IMR-90 (cell line): ENCODE measurements at regions not wholly inside any gene's neighbourhood (a gene's known extent, or its start where the extent isn't known, plus 50 kb on each side); places are given as distances from the start of the nearest gene placed in this dataset.

Experiments used
- ATAC-seq: fragments of 200-7000 bp; cut with Tn5 transposase; 2 replicates; pipeline ENCODE4 v1.9.1; 2020; ENCODE audit warnings: low read depth, mild to moderate bottlenecking, moderate library complexity
- BruUV-seq: library from RNA; stranded (reverse); fragments of 400-500 nt; replicated peaks from 2 replicates; lab custom pipeline; 2021; lab: Mats Ljungman, UMichigan
- CTCF ChIA-PET: fragments of 300-600 bp; formaldehyde crosslinking; extraction: SDS; loops from one replicate; lab custom pipeline; 2021; ENCODE audit warnings: antibody characterized with exemption; lab: Yijun Ruan, JAX
- POLR2A ChIA-PET: fragments of 300-600 bp; sonication (Branson Sonifier 250); formaldehyde crosslinking; loops from one replicate; lab custom pipeline; 2022; ENCODE audit warnings: antibody characterized with exemption; ENCODE audit not compliant: unreplicated experiment; lab: Charles Lee
- DNase-seq: peaks from one replicate; pipeline ENCODE4 v3.0.0; 2013
- H2AFZ ChIP-seq: replicated peaks from 2 replicates; pipeline ENCODE3; 2013; ENCODE audit warnings: low read length, mild to moderate bottlenecking; ENCODE audit not compliant: poor library complexity
- H2AK5ac ChIP-seq: 2 replicates; pipeline ENCODE4 v1.6.1; 2013; ENCODE audit warnings: low read depth, low read length, inconsistent platforms
- H2AK9ac ChIP-seq: replicated peaks from 2 replicates; pipeline ENCODE3; 2013; ENCODE audit warnings: mild to moderate bottlenecking, low read depth, low read length, moderate library complexity; ENCODE audit not compliant: poor library complexity
- H2BK120ac ChIP-seq: 2 replicates; pipeline ENCODE4 v1.6.1; 2013; ENCODE audit warnings: low read depth, low read length, inconsistent platforms
- H2BK15ac ChIP-seq: 3 replicates; pipeline ENCODE4 v1.6.1; 2013; ENCODE audit warnings: low read depth, low read length, inconsistent platforms
- H2BK20ac ChIP-seq: 2 replicates; pipeline ENCODE4 v1.6.1; 2013; ENCODE audit warnings: low read depth, mild to moderate bottlenecking, inconsistent platforms, low read length, moderate library complexity
- H2BK5ac ChIP-seq: 2 replicates; pipeline ENCODE4 v1.6.1; 2013; ENCODE audit warnings: mild to moderate bottlenecking, low read depth, low read length, inconsistent platforms; ENCODE audit not compliant: poor library complexity, severe bottlenecking
- H3K14ac ChIP-seq: replicated peaks from 2 replicates; pipeline ENCODE4 v1.6.1; 2013; ENCODE audit warnings: low read depth, low read length, inconsistent platforms
- H3K18ac ChIP-seq: 2 replicates; pipeline ENCODE4 v1.6.1; 2013; ENCODE audit warnings: low read depth, low read length, control low read depth
- H3K23ac ChIP-seq: 2 replicates; pipeline ENCODE4 v1.6.1; 2013; ENCODE audit warnings: low read depth, low read length, inconsistent platforms
- H3K27ac ChIP-seq: 2 replicates; pipeline ENCODE4 v1.5.1; 2013; ENCODE audit warnings: mild to moderate bottlenecking, control low read depth, low read length; ENCODE audit not compliant: insufficient read depth
- H3K27me3 ChIP-seq: 2 replicates; pipeline ENCODE4 v1.6.1; 2013; ENCODE audit warnings: low read length; ENCODE audit not compliant: control insufficient read depth, insufficient read depth
- H3K36me3 ChIP-seq: 2 replicates; pipeline ENCODE4 v1.6.1; 2013; ENCODE audit warnings: low read length, mixed read lengths; ENCODE audit not compliant: control insufficient read depth, insufficient read depth
- H3K4ac ChIP-seq: 2 replicates; pipeline ENCODE4 v1.6.1; 2013; ENCODE audit warnings: low read depth, low read length, inconsistent platforms
- H3K4me1 ChIP-seq: 2 replicates; pipeline ENCODE4 v1.6.1; 2013; ENCODE audit warnings: low read length, mixed read lengths; ENCODE audit not compliant: control insufficient read depth, insufficient read depth
- H3K4me2 ChIP-seq: 2 replicates; pipeline ENCODE4 v1.6.1; 2013; ENCODE audit warnings: low read depth, mild to moderate bottlenecking, control low read depth, low read length, moderate library complexity
- H3K4me3 ChIP-seq: 2 replicates; pipeline ENCODE4 v1.5.1; 2013; ENCODE audit warnings: low read depth, mild to moderate bottlenecking, control low read depth, low read length, moderate library complexity; ENCODE audit not compliant: insufficient read depth
- H3K56ac ChIP-seq: 2 replicates; pipeline ENCODE4 v1.6.1; 2013; ENCODE audit warnings: low read length, inconsistent platforms; ENCODE audit not compliant: insufficient read depth; ENCODE audit errors: extremely low read depth
- H3K79me1 ChIP-seq, 2 experiments: 2 replicates each; pipeline ENCODE4 v1.6.1; 2013; ENCODE audit warnings: low read length in 2 of 2, inconsistent platforms in 1 of 2, low read depth in 1 of 2
- H3K9ac ChIP-seq: 2 replicates; pipeline ENCODE4 v1.6.1; 2013; ENCODE audit warnings: low read depth, low read length, control low read depth
- H3K9me1 ChIP-seq: 2 replicates; pipeline ENCODE4 v1.6.1; 2013; ENCODE audit warnings: low read length, inconsistent platforms; ENCODE audit not compliant: insufficient read depth
- H3K9me3 ChIP-seq: 2 replicates; pipeline ENCODE4 v1.6.1; 2013; ENCODE audit warnings: low read length; ENCODE audit not compliant: control insufficient read depth, insufficient read depth
- H4K20me1 ChIP-seq: 2 replicates; pipeline ENCODE4 v1.6.1; 2013; ENCODE audit warnings: low read length, inconsistent platforms; ENCODE audit not compliant: insufficient read depth
- H4K5ac ChIP-seq: 2 replicates; pipeline ENCODE4 v1.6.1; 2013; ENCODE audit warnings: mild to moderate bottlenecking, low read depth, low read length, control low read depth
- H4K8ac ChIP-seq, 2 experiments: 2 replicates each; pipeline ENCODE4 v1.6.1; 2013; ENCODE audit warnings: low read depth in 2 of 2, low read length in 2 of 2, control low read depth in 1 of 2, inconsistent platforms in 1 of 2
- H4K91ac ChIP-seq: 2 replicates; pipeline ENCODE4 v1.6.1; 2013; ENCODE audit warnings: low read depth, low read length, inconsistent platforms; ENCODE audit not compliant: insufficient read depth
- CEBPB ChIP-seq: IDR thresholded peaks from 2 replicates; pipeline ENCODE4 v1.6.1; 2012; ENCODE audit warnings: low read depth, low read length, improper control_type of control experiment
- FOS ChIP-seq: fragments of 150-350 bp; IDR thresholded peaks from 2 replicates; pipeline ENCODE4 v1.6.1; 2016; ENCODE audit warnings: low read depth, low read length
- MXI1 ChIP-seq: IDR thresholded peaks from 2 replicates; pipeline ENCODE4 v1.6.1; 2012; ENCODE audit warnings: low read depth, mild to moderate bottlenecking, low read length, moderate library complexity, borderline replicate concordance
- NFE2L2 ChIP-seq: fragments of 150-350 bp; IDR thresholded peaks from 2 replicates; pipeline ENCODE4 v1.6.1; 2016; ENCODE audit warnings: low read depth, mild to moderate bottlenecking, low read length
- WGBS, 2 experiments: methylation state at CpG; one replicate each; pipeline versions ENCODE4 v1.1.5 to v1.1.7; 2013; ENCODE audit warnings: missing lambda C conversion rate in 2 of 2; ENCODE audit not compliant: insufficient read length in 1 of 2; ENCODE audit errors: extremely low coverage in 2 of 2; 5-methylcytosine and 5-hydroxymethylcytosine counted together
- dilution Hi-C: fragments of 300-500 bp; cut with HindIII; formaldehyde crosslinking; loops from one replicate; pipeline ENCODE4 v1.14.3; 2018; ENCODE audit warnings: low sequenced_read_pairs; ENCODE audit not compliant: unreplicated experiment
- in situ Hi-C: fragments of 300-500 bp; cut with MboI; formaldehyde crosslinking; loops from 3 replicates; pipeline ENCODE4 v1.14.3; 2019; ENCODE audit warnings: low sequenced_read_pairs, inconsistent platforms, mixed read lengths
- intact Hi-C: fragments of 100-400 bp; cut with micrococcal nuclease; formaldehyde crosslinking; loops from 2 replicates; pipeline ENCODE4 v1.10.0; 2022

DNA sequence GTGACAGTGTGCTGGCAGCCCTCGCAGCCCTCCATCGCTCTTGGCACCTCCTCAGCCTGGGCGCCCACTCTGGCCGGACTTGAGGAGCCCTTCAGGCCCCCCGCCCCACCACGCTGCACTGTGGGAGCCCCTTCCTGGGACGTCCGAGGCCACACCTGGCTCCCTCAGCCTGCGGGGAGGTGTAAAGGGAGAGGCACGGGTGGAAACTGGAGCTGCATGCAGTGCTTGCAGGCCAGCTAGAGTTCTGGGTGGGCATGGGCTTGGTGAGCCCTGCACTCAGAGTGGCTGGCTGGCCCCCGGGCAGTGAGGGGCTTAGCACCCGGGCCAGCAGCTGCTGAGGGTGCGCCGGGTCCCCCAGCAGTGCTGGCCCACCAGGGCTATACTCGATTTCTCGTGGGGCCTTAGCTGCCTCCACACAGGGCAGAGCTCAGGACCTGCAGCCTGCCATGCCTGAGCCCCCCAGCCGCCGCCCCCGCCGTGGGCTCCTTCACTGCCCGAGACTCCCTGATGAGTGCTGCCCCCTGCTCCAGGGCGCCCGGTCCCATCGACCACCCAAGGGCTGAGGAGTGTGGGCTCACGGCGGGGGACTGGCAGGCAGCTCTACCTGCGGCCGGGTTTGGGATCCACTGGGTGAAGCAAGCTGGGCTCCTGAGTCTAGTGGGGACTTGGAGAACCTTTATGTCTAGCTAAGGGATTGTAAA lies 1672.7 kb upstream of the PCDH7 start (continued):
- TF ChIP-seq NFE2L2 (no peak), FOS (no peak)

DNA sequence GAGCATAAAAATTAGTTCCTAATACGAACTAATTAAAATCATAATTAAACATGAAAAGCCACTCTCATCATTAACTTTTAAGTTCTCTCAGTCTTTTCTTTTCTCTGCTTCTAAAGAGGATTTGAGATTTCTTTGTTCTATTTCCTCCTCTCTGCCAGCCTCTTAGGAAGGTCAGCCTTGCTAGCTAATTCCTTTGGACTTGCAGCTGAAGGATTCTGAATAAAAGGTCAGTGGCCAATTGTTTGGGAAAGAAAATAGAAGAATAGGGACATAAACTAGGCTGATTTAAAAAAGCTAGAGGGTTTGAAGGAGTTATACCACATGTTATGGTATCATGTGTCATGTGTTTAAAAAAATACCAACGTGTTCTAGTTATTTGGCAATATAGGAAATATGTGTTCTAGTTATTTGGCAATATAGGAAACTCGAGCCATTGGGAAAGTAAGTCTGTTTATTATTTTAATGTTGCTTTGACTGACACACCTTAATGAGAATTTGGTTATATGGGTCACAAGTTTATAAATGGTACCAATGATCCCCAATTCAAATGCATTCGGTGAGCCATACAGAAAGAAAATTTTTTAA lies 1668.7 kb upstream of the PCDH7 start:
- dilution Hi-C loops: no loop called here
- Histone ChIP-seq H3K9me1 (no peaks in the 10 kb centered on the region), H4K5ac (no peak overlapping the region), H3K14ac (no peak overlapping the region), H3K4ac (no peak overlapping the region), H2BK5ac (no peak overlapping the region), H3K56ac (no peak overlapping the region), H2AK9ac (no peak overlapping the region), H3K27ac (no peak overlapping the region), H2BK20ac (no peak overlapping the region), H2AK5ac (no peak overlapping the region), H3K27me3 (no peaks in the 10 kb centered on the region), H4K91ac (no peak overlapping the region), H3K18ac (peak overlapping the region; percentile 3; the same call in 1 of the 2 replicates), H2BK120ac (no peak overlapping the region; the same call in 1 of the 2 replicates), H3K9me3 (no peaks in the 10 kb centered on the region), H3K23ac (no peak overlapping the region), H3K4me1 (peaks cover 9% of the 10 kb centered on the region), H3K79me1 (no peaks in the 10 kb centered on the region), H3K4me3 (no peak overlapping the region), H2AFZ (no peak overlapping the region), H3K9ac (no peak overlapping the region), H3K4me2 (no peak overlapping the region), H2BK15ac (no peak overlapping the region), H3K36me3 (no peaks in the 10 kb centered on the region), H4K8ac (no peak overlapping the region), H4K20me1 (peaks cover under 1% of the 10 kb centered on the region; the same call in 1 of the 2 replicates)
- ChIA-PET CTCF (no interaction called here), POLR2A (no interaction called here)
- in situ Hi-C loops: no loop called here
- no CpG with 5 or more reads among the region's 4 CpGs for WGBS, 2 experiments
- intact Hi-C loops: no loop called here
- no TSS peak for BruUV-seq
- TF ChIP-seq MXI1: no peak
- TF ChIP-seq FOS: 0 out of 2 replicates have a peak, but pooled peaks have one; percentile 9
- TF ChIP-seq CEBPB: peak; percentile 89
- DNase-seq (peak; percentile 82), ATAC-seq (peak; percentile 16; the same call in 1 of the 2 replicates)
